ENCODE measurements at regions not wholly inside any gene's neighbourhood (a gene's known extent, or its start where the extent isn't known, plus 50 kb on each side); places are given as distances from the start of the nearest gene placed in this dataset.

GRCh38 chr4:183765251-183765911 lies 106.3 kb downstream of the TRAPPC11 start:
- no peak for TF ChIP-seq ELK1 (IDR thresholded peaks at IDR 0.05; ENCODE audit: borderline replicate concordance, low read depth, low read length)
- no peak for TF ChIP-seq MAZ (IDR thresholded peaks at IDR 0.05; ENCODE audit: borderline replicate concordance, low read depth, low read length)
- no peak for TF ChIP-seq CTCF (conservative IDR thresholded peaks at IDR 0.05; ENCODE audit: low read depth, low read length)
- no peak for TF ChIP-seq POLR2A (IDR thresholded peaks at IDR 0.05; ENCODE audit: low read depth, low read length)
- no peak for TF ChIP-seq MXI1 (IDR thresholded peaks at IDR 0.05; ENCODE audit: borderline replicate concordance, low read depth, low read length)
- TF ChIP-seq CEBPB (IDR thresholded peaks at IDR 0.05; ENCODE audit: low read depth, low read length), result no peak
- no peak for TF ChIP-seq FOS (IDR thresholded peaks at IDR 0.05; ENCODE audit: low read depth, low read length)
- no peak for TF ChIP-seq CHD1 (IDR thresholded peaks at IDR 0.05; ENCODE audit: low read depth, low read length)
- TF ChIP-seq NFE2L2 (IDR thresholded peaks at IDR 0.05; ENCODE audit: low read depth, low read length), result no peak
- no peak for TF ChIP-seq RFX5 (IDR thresholded peaks at IDR 0.05; ENCODE audit: low read depth, low read length)
- no peak for TF ChIP-seq RAD21 (IDR thresholded peaks at IDR 0.05; ENCODE audit: low read length)
- no peak for TF ChIP-seq MAFK (IDR thresholded peaks at IDR 0.05; ENCODE audit: low read depth, low read length)
